ENCODE measurements at regions not wholly inside any gene's neighbourhood (a gene's known extent, or its start where the extent isn't known, plus 50 kb on each side); places are given as distances from the start of the nearest gene placed in this dataset.

DNA sequence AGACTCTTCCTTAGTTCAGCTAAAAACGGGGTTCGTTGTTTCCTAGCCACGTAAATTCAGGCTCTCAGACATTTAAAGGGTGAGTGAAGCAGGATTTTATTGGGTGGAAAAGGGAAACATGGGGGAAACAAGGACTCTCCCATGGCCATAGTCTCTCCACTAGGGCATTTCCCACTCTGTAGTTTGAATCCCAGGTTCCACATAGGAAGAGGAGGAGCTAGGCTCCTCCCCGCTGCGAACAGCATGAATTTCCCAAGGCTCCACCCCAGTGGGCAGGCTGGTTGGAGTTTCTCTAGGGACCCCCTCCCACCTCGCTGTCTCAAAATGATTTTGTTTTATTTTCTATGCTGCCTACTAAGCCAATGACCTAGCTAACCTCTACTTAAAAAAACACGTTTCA is 2170.8 kb upstream of the PCDH20 start:
- no peak for DNase-seq (ENCODE audit: low read depth, low spot score)

GRCh38 chr13:63578796-63579195 is 2163.1 kb upstream of the PCDH20 start:
- no peak for DNase-seq (ENCODE audit: low read depth, low spot score)

GRCh38 chr13:63567031-63567430 is 2151.4 kb upstream of the PCDH20 start:
- no peak for DNase-seq (ENCODE audit: low read depth, low spot score)

GRCh38 chr13:63554157-63554556 is 2138.5 kb upstream of the PCDH20 start:
- DNase-seq (ENCODE audit: low read depth, low spot score), result no peak

DNA sequence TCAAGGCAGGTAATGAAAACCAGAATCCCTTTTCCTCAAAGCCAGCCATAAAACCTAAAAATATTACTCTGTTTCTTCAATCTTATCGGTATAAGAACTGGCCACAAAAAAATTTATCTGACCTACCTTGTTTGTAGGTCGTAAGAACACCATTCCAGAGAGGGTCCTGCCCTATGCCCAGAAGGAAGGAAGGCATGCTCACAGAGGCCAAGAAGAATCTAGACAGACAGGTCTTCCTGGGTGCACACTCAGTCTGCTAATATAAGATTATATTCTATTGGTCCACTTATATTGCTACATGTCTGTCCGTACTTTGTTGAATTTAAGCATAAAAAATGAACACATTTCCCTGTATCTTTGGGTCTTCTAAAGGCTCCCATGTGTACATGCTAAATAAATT is 2136.1 kb upstream of the PCDH20 start:
- no peak for DNase-seq (ENCODE audit: low read depth, low spot score)

- DNase-seq (ENCODE audit: low read depth, low spot score), result no peak
Observed at GRCh38 chr13:63546524-63546923, 2130.9 kb upstream of the PCDH20 start.

- DNase-seq (ENCODE audit: low read depth, low spot score), result no peak
Observed at GRCh38 chr13:63542770-63543169, 2127.1 kb upstream of the PCDH20 start.

DNA sequence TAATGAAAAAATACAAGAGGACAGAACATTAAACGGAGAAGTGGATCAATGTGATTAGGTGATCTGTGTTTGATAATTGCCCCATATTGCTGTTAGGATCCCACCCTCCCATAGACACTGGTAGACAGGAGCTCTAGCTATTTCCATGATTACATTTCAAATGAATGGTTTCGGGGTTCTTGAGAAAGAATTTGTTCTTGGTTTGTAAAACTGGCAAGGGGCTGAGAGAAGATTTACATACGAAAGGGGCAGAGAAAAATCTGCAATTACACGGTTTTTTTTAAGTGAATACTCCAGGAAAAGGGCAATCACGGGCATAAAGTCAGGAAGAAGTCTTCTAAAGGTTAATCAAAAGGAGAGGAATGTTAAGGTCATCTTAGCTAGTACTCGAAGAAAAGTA is 2125.7 kb upstream of the PCDH20 start:
- DNase-seq (ENCODE audit: low read depth, low spot score), result no peak

DNA sequence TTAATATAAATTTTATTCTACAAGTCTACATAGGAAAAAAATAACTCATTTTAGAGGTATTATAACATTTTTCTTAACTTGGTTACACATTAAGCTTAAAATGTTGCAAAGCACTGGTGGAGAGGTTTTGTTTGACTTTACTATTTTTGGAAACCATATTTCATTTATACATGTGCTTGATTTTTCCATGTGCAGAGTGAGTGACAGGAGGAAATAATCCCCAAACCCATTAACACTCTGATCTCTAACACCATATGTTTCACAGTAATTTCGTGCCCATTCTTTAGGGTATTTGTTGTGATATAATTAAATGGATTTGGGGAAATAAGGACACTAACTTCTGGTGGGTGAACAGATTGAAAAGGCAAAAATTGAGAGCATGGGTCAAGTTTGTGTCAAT is 2124.4 kb upstream of the PCDH20 start:
- no peak for DNase-seq (ENCODE audit: low read depth, low spot score)

DNA sequence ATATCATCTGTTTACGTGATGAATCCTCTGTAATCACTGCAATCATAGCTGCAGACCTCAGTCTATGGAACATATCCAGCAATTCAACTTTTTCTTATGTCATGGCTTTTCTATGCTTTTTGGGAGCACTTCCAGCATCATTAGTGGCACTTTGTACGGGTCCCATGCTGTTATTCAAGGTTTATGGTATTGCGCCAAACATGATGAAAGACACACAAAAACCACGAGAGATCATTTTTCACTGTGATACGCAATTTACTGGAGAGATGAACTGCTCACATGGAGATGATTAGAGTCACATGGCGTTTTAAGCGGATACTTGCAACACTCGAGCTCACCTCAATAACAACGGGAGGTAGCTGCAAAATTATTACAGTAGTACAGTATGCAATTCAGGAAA is 2101.7 kb upstream of the PCDH20 start:
- DNase-seq (ENCODE audit: low read depth, low spot score), result peak; percentile 15

DNA sequence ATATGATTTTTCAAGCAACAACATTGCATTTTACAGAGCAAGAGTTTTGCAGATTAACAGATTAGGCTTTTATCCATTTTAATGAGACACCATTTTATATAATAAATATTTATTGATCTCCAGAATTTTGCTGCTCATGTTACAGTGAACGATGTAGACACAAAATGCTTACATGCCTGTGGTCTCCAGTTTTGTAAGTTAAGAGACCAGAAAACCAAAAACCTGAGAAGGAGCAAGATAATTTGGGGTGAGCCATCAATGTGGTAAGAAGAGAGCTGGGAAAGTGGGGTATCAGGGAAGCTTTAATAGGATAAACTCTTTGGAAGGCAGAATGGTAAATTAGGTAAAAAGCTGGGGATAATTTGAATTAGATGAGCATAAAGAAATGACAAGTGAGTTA is 2100.5 kb upstream of the PCDH20 start:
- DNase-seq (ENCODE audit: low read depth, low spot score), result no peak

DNA sequence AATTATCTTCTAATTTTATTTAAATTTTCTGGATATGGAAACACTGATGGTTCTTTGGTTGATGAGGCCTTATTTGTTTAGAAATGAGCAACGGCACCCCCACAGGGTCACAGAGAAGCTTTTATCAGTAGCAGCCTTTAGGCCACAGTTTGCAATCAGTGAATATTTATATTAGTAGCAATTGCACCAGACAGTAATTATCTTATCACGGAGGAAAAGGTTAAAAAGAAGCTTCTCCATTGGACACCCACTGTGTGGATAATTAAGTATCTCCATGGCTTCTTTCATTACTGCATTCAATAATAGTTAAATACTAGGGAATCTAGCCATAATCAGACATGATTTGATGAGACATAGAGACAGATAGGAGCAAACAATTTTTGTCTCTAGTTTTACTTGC is 2099.2 kb upstream of the PCDH20 start:
- no peak for DNase-seq (ENCODE audit: low read depth, low spot score)

- DNase-seq (ENCODE audit: low read depth, low spot score), result no peak
Observed at GRCh38 chr13:63512095-63512494, 2096.4 kb upstream of the PCDH20 start.

DNA sequence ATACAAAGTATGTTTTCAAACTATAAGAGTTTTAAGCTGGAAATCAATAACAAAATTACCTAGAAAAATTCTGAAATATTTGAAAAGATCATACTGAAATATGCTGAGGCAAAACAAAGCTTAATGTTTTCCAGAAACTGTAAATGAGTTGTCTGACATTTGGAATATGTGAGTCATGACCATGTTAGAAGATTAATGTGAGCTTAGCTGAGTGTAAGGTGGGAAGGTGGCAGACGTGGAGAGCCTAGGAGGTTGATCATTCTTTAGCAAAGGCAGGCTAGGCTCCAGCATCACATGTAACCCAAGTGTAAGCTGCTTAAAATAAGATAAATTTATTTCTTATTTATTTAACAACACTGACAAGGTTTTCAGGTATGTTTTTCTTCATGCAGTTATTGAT is 2086.1 kb upstream of the PCDH20 start:
- no peak for DNase-seq (ENCODE audit: low read depth, low spot score)

- DNase-seq (ENCODE audit: low read depth, low spot score), result no peak
Observed at GRCh38 chr13:63497601-63498000, 2082.0 kb upstream of the PCDH20 start.

DNA sequence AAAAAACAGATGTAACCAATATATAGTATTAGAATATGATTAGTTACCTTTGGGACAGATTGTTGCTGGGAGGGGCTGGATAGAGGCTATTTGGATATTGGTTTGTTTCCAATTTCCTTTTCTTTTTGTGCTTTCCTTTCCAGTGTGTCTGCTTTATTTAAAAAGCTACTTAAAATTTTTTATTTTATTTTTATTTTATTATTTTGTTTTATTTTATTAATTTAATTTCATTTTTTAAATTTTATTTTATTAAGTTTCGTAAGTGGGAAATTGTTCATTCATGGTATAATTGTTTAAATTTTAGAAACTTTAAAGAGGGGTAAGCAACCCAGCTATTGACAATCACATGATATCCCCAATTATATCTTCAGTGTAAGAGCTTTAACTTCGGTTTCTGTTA is 2077.0 kb upstream of the PCDH20 start:
- no peak for DNase-seq (ENCODE audit: low read depth, low spot score)

DNA sequence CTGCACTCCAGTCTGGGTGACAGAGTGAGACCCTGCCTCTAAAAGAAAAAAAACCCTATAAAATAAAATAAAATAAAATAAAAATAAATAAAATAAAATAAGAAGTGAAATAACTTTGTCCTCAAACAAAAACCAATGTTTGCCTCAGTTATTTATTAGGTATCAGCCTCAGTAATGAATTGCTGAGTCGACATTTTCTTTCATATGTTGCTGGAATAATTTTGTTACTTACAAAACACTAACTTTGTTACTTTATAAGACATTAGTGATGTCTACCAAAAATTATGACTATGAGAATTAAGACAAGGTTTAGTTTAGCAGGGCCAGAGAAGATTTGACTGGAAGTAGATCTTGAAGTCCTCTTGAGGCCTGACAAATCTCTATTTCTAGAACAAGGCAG is 2074.5 kb upstream of the PCDH20 start:
- no peak for DNase-seq (ENCODE audit: low read depth, low spot score)

DNA sequence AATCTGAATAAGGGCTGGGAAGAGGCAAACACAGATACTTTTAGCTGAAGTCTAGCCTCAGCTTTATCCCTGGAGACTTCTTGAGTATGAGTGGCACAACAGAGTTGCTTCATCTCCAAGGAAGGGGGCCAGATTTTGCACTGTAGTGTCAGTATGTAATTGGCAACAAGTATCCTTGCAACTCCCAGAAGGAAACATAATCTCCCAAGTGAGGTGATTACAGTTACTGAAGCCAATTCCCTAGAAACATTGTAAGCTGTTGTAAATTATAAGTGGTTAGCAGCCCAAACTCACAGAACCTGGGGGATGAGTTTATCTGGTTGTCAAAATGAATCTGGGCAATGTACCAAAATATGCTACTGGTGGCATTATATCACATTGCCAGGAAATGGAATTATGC is 2065.7 kb upstream of the PCDH20 start:
- peak; percentile 47 for DNase-seq (ENCODE audit: low read depth, low spot score)

- DNase-seq (ENCODE audit: low read depth, low spot score), result no peak
Observed at GRCh38 chr13:63472711-63473110, 2057.1 kb upstream of the PCDH20 start.

DNA sequence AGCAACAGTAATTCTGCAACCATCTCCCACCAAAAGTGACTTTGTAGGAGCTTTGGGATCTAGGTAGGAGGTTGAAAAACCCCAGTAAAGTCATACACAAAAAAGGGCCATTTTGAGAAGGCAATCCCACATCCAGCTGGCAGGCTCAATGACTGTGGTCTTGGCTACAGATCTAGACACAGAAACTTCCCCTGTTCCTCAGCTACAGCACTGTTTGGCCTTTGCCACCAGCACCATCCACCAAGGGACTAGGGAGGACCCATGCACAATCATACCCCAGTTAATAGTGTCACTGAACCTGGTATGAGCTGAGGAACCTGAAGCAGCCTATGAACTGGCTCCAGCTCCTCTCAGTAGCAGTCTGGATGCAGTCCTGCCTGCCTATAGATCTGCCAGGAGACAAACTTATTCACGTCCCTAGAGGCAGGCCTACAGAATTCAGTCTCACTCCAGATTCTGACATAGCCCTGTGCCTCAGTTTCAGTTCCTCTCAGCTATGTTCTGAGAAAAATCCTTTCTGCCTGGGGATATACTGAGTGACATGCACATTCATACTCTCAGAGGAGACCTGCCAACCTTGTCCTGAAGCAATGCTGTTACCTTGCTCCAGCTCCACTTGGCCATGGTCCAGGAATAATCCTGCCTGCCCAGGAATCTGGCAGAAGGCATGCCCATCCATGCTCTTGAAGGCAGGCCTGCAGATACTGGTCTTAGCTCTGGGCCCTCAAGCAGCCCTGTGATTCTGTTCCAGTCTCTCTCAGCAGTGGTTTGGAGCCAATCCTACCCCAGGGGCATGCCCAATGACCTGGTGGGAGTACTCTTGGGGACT is 2048.3 kb upstream of the PCDH20 start:
- no peak for DNase-seq (ENCODE audit: low read depth, low spot score)

DNA sequence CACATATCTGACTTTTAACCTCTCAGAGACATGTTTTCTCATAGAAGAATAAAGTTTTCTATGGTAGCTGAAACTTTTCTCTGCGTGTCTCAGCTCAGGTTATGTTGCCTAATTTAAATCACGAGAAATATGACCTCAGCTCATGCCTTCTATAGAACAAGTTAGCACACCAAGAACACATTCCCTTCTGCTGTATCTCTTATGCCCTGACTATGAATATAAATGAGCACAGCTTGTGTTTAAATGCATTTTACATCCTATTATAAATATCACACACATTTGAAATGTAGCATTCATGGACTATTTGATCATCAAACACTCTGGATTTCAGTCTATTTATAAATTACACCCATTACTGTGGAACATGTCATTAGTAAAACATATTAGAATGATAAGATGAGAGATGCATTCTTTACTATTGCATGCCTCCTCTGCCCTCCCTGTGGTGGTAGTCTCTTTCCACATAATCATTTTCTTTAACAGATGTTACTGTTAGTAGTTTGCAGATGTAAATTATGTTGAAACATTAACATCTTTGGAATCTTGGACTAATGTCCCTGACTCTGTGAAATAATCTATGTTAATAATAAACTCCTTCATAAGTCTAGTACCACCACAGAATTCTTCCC is 2044.9 kb upstream of the PCDH20 start:
- no peak for DNase-seq (ENCODE audit: low read depth, low spot score)

DNA sequence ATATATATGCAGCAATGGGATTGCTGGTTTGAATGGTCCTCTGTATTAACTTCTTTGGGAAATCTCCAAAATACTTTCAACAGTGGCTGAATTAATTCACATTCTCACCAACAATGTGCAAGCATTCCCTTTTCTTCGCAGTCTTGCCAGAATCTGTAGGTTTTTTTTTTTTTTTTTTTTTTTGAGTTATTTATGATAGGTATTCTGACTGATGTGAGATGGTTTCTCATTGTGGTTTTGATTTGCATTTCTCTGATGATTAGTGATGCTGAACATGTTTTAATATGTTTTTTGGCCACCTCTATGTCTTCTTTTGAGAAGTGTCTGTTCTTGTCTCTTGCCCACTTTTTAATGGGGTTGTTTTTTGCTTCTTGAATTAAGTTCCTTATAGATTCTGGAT is 2041.5 kb upstream of the PCDH20 start:
- no peak for DNase-seq (ENCODE audit: low read depth, low spot score)

- no peak for DNase-seq (ENCODE audit: low read depth, low spot score)
Observed at GRCh38 chr13:63455938-63456337, 2040.3 kb upstream of the PCDH20 start.

All from brain pericyte (primary cell).